NCI-H69 (cell line): ENCODE measurements at regions not wholly inside any gene's neighbourhood (a gene's known extent, or its start where the extent isn't known, plus 50 kb on each side); places are given as distances from the start of the nearest gene placed in this dataset.
A peak's percentile ranks its signal among the peaks of the same experiment; 100 is the strongest.
"Not testable (repeated sequence)": the region's sequence is repeated elsewhere in the genome, so short reads cannot be mapped to it uniquely, and the experiment has no call there.

Experiments
- DNase-seq: peaks from one replicate; lab custom pipeline; 2025; lab: John Stamatoyannopoulos, UW

DNA sequence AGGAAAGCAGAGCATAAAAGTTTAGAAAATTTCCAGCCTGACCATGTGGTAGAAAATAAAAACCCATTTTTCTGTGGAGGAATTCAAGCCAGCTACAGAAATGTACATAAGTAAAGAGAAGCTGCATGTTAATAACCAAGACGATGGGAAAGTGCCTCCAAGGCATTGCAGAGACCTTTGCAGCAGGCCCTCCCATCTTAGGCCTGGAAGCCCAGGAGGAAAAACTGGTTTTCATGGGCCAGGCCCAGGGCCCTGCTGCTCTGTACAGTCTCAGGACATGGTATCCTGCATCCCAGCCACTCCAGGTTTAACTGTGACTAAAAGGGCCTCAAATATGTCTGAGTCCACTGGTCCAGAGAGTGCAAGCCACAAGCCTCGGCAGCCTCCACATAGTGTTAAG, 754.8 kb upstream of the RIOK2 start:
- DNase-seq = no peak

DNA sequence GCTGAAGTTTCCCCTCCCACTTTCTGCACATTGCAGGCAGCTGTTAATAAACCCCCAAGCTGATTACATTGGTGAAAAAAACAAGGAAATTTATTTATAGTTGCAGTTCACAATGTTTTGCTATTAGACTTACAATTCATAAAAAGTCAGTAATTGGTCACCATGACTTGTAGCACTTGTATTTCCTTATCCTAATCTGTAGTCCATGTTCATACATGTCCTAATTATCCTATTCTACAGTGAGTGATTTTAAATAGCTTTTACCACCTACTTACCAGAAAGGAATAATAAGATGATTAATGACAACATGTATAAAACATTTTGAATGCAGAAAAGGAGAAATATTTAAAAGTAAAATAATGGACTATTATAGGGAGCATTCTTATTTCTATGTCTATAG, 760.0 kb upstream of the RIOK2 start:
- DNase-seq = no peak

DNA sequence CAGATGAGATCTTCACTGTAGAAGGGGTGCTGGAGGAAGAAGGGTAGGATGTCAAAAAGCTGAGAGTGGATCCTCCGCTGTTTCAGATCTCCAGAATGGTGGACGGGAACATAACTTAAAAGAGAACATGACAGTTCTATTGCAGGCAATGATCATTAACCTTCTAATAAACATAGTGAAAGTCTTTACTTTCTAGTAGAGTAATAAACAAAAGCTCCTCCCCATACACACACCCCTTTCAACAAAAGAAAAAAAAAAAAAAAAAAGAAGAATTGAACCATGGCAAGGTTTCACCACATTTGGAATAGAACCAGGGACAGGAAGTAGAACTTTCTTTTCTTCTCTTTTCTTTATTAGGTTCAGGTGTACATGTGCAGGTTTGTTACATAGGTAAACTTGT, 768.1 kb upstream of the RIOK2 start:
- no peak for DNase-seq

DNA sequence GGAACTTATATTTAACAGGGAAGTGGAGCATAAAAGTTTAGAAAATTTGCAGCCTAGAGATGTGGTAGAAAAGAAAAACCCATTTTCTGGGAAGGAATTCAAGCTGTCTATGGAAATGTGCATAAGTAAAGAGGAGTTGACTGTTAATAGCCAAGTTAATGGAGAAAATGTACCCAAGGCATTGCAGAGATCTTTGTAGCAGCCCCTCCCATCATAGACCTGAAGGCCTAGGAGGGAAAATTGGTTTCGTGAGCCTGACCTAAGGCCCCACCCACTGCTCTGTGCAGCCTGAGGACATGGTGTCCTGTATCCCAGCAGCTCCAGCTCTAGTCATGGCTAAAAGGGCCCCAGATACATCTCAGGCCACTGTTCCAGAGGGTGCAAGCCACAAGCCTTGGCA, 772.4 kb upstream of the RIOK2 start:
- DNase-seq = no peak

DNA sequence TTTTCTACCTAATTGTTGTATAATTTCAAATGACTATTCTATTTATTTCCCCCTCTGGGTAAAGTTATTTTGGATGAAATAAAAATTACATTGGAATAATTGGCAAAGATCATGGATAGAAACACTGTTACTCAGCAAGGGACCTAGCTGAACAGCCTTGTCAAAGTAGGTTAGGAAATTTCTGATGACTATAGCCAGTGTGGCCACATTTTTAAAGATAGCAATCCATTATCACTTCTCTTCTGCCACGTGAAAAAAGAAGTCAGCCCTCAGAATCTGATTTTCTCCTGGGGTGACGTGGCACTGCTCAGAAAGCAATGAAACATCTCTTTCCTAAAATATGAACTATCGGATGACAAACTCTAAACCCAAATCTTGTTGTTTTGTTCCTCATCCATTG, 784.2 kb upstream of the RIOK2 start:
- DNase-seq = no peak

DNA sequence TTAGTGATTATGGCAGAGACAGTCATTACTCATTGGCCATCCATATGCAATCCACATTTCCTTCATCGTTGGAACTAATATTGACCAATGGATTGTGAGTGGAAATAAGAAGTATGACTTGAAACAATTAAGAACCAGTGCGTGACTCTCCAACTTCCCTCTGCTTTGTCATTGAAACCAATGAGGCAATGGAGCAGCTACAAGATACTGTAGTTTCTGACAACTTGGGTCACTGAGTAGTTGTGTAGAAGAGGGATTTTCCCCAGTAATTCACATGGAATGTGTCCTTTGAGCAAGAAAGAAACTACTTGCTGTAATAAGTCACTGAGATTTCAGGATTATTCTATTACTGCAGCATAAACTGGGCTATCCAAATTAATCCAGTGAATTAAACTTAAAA, 785.3 kb upstream of the RIOK2 start:
- DNase-seq = no peak

DNA sequence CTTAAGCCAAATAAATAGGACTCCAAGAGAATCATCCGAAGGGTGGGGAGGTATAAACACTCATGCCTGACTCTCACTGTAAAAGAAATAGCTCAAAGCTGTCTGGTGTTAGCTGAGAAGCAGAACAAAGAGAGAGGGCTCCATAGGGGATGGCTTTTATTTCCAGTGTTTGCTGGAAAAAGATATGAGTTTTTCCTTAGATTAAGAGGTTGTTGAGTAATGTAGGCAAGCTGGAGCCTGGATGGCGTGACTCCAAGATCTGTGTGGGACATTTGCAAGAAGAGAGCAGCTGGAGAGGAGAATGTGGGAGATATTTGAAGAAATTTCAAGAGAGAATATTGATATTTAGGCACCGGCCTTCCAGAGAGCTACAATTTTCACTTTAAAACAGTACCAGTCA, 793.7 kb upstream of the RGMB start:
- no peak for DNase-seq

DNA sequence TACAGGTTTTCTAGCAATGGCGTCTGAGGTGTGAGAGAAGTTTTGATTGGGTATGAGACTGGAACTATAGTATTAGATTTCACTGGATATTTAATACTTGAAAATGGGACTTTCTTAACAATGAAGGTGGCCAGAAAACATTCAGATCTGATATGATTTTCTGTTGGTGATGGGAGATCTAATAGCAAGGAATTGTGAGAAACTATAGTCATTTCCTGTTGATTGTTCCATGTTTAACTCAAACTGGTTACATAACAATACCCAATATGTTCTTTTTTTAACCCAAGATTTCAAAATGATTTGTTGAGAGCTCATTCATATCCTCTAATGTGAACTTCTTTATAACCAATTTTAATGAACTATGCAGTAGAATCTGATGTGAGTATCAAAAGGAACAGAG, 793.2 kb upstream of the RGMB start:
- DNase-seq = no peak

DNA sequence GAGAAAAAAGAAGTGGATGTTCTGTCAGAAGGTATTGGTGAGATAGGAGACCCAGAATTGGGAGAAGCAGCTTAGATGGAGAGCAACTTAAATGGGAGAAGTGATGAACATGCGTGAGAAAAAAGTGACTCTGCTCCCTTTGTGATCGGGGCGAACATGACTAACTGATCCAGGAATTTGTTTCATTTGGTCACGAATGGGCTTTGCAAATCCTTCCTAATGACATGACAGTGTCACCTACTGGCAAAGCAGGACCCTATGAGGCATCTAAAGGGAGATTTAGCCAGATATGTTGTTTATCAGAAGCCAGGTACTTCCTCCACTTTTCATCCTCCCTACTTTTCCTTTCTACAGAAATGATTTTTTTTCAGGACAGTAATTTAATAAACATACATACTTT, 787.4 kb upstream of the RGMB start:
- no peak for DNase-seq

DNA sequence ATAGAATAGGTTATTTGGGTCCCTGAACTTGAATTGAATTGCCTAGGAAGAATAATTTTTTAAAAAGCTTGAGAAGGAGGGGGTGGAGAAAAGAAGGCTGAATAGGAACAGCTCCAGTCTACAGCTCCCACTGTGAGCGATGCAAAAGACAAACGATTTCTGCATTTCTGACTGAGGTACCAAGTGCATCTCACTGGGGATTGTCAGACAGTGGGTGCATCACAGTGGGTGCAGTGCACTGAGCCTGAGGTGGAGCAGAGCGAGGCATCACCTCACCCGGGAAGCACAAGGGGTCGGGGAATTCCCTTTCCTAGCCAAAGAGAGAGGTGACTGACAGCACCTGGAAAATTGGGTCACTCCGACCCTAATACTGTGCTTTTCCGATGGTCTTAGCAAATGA, 782.2 kb upstream of the RGMB start:
- no peak for DNase-seq

DNA sequence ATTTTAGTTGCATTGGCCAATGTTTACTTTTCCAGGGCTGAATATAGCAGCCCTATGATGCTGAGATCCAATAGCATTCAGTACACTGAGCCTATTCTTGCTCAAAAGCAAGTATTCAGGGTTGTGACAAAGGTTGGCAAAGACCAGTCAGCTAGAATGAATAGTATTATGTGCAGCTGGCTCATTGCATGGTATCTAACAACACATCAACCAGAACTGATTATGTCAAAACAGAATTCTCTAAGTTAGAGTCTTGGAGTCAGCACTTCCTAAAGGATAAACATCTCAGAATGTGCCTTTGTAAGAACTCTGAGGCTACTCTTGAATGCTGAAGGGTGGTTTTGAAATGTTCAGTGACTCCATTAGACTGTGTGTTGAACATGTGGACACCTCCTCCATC, 774.5 kb upstream of the RGMB start:
- no peak for DNase-seq

DNA sequence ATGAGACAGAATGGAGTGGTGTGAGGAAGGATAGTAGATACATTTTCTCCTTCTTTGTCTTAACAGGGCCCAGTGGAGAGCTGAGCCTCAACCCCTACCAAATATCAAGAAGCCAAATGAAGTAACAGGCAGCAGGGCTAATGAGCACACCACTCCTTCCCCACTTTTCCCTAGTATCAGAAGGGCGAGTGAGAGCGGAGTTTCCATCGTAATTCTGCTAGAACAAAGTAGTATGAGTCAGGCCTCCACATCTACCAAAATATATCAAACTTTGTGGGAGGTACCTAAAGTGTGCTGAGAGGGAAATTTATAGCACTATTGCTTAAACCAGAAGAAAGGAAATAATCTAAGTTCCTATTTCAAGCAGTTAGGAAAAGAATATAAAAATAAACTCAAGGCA, 769.0 kb upstream of the RGMB start:
- DNase-seq = no peak

DNA sequence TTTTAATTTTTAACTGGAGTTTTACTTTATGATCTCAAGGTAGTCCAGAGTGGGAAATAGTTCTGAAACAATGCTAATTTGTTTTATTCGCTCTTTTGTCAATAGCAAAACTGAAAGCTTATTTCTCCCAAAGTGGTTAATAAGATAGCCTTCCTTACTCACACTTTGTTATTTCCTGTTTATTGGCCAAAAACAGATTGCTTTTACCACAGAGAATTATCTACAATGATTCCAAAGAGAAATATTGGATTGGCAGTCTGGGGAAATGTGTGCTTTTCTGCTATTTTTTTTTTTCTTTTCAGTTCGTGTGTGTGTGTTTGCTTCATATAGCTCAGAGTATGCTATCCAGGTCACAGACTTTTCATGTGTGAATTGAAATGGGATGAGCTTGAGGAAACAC, 756.7 kb upstream of the RGMB start:
- DNase-seq = no peak

DNA sequence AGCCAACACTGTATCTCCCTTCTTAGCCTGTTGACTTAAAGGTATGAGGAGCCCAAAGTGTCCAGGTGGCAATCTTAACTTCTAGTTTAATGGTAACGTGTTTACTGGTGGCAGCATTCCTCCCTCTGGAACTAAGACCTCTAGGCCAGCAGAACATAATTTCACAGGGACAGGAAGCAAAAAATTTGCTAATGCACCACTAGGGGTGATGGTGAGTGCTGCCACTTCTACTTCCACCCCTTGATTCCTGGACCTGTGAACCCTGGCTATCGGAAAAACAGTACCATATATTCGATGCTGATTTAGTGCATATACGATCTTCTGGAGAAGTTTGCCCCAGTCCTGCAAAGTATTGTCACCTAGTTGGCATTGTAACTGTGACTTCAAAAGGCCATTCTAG, 743.2 kb upstream of the RGMB start:
- not testable (repeated sequence) for DNase-seq

DNA sequence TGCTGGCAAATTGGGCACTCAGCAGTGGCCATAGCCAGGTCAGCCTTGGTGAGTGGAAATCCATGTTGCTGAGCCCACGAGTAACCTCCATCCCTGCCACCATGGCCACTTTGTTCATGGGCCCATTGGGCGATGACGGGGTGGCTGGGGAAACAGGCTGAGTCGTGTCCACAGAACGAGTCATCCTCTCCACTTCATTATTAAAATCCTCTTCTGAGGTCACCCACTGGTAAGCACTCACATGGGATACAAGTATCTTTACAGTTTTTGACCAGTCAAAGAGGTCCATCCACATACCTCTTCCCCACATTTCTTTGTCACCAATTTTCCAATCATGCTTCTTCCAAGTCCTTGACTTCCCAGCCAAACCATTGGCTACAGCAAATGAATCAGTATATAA, 742.4 kb upstream of the RGMB start:
- not testable (repeated sequence) for DNase-seq

DNA sequence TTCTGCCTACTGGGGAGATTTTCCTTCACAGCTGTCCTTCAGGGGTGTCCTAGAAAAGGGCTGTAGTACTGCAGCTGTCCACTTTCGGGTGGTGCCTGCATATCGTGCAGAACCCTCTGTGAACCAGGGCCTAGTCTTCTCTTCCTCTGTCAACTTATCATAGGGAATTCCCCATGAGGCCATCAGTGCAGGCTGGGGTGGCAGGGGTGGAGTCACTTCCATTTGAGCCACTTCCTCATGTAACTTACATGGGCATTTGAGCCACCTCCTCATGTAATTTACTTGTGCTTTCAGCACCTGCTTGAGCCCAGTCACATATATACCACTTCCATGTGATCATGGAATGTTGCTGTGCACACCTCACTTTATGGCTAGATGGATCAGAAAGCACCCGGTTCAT, 742.0 kb upstream of the RGMB start:
- no peak for DNase-seq

DNA sequence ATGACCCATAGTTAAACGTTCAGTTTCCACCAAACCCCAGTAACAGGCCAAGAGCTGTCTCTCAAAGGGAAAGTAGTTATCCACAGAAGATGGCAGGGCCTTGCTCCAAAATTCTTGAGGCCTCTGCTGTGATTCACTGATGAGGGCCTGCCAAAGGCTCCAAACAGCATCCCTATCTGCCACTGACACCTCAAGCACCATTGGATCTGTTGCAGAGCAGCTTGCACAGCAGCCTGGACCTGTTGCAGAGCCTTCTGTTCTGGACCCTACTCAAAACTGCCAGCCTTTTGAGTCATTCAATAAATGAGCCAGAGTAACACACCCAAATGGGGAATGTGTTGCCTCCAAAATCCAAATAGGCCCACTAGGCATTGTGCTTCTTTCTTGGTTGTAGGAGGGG, 741.5 kb upstream of the RGMB start:
- DNase-seq = no peak

DNA sequence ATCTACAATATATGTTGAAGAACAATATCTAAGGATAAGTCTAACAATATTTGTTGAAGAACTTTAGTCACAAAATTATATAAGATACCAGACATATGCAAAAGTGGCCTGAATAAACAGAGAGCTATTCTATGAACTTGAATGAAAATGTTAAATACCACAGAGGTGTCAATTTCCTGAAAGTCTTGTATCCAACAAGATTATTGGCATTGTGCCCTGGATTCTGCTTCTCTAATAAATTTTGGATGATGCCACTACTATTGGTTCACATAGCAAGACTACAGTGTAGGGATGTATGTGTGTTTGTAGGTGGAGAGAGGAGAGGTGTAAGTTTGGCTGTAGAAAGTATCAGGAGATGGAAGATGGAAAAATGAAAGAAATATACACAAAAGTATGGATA, 731.8 kb upstream of the RGMB start:
- DNase-seq = peak; percentile 65

DNA sequence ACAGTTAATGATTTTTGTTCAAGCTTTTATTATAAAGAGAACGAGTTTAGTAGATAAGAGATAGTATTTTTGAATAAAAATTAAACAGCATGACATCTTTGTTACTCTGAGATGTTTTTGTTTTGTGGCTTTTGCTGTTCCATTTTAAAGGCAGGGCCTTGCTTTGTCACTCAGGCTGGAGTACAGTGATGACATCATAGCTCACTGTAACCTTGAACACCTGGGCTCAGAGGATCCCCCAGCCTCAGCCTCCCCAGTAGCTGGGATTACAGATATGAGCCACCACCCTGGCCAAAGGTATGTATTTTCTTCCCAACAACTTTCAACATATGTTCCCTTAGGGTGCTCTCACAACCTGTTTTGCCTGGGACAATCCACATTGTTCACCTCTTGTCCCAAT, 730.9 kb upstream of the RGMB start:
- DNase-seq = peak; percentile 7

DNA sequence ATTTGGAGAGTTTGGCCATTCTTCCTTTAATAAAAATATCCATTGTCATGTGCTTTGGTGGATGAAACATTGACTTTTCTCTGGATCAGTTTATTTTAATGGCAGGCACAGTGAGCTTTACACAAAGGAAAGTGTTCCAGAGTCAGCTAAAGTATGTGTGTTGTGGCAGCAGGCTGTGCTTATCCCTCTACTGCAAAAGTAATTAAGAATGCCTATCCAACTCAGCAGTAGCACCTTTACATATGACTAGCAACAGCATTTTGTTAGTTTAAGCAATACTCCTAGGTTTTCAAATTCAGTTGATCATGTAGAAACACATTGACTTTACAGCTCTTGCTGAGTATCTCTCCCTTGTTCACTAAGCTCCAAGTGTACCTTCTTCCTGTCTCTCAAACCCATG, 730.5 kb upstream of the RGMB start:
- no peak for DNase-seq

DNA sequence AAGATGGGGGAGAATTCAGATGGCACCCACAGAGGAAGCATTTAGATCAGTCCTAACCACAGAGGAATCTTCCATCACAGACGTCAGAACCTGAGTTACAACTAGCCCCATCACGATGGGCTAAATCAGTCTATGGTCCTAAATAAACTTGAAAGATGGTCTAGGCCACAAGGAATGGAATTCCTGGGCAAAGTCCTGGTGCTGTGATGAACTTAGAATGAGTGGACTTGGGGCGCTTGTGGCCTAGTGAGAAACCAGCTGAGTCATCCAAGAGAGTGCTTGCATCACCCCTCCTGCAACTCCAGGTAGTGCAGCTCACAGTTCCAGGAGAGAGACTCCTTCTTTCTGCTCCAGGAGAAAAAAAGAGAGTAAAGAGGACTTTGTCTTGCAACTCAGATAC, 722.9 kb upstream of the RGMB start:
- DNase-seq = no peak

DNA sequence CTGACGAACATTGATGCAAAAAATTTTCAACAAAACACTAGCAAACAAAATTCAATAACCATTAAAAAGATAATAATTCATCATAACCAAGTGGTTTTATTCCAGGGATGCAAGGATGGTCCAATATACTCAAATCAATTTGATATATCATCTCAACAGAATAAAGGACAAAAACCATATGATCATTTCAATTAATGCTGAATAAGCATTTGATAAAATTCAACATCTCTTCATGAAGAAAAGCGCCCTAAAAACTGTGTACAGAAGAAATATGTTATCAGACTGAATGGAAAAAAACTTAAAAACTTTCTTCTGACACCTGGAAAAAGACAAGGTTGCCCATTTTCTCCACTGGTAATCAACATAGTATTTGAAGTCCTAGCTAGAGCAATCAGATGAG, 720.3 kb upstream of the RGMB start:
- DNase-seq = no peak

DNA sequence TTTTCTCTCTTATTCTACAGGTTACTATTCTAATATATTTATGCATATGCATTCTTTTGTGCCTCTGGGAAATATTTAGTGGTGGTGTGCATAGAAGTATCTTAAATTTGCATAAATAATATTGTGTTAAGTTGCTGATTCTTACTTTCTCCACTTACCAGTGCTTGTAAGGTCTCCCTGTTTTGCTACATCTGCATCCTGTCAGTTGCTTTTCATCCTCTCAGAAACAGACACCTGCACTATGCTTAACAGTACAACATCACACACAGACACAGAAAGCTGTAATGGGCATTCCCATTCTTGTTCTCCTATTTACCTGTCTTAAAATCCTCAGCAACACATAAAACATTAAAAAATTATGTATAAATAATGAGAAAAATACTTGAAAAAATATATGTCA, 713.3 kb upstream of the RGMB start:
- peak; percentile 21 for DNase-seq

DNA sequence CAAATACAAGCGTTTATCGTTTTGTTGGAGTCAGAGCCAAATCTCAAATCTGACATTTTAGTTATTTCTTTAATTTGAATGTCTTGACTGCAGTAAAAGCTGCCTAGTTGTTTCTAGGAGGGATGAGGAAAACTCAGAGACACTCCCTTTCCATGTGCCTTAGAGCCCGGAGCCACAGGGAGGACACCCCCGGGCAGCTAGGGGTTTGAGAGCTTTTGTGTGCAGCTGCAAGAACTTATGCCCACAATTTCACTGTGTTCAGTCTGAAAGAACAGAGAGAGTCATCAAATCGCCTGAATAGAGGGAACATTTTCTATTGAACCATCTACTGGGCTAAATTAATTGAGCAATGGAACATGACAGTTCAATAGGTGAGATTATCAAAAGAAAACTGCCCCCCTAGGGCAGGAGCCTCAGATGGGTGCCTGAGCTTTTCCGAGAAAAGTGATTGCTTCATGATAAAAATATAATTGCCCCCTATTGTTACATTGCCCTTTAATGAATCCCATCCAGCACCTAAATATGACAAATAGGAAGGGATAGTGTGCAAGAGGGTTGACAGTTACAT, 709.3 kb upstream of the RGMB start:
- peak; percentile 64 for DNase-seq

DNA sequence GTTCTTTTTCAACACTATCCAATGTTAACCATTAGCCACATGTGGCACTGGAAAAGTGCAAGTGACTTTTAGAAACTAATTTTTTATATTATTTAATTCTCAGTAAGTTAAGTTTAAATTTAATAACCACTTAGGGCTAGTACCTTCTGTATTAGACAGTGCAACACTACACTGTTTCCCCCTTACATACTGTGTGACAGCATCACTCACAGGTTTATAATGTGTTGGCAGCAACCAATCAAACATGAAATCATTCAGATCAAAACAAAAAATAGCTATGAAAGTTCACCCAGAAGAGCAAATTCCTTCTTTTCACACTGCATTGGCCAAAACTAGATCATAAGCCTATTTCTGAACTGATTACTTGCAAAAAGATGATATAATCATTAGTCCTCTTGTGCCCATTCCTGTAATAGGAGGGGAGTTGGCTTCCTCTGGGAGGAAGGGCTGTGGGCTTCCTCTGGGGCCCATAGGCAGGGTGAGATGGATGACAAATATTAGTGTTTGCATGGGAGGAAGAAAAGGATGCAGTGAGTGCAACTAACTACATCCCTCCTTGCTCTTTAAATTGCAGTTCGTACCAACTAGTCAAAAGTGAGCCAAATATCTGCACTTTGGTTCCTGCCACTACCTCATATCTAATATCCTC, 708.1 kb upstream of the RGMB start:
- DNase-seq = no peak
